ENCODE measurements at regions not wholly inside any gene's neighbourhood (a gene's known extent, or its start where the extent isn't known, plus 50 kb on each side); places are given as distances from the start of the nearest gene placed in this dataset.
"Not testable (repeated sequence)": the region's sequence is repeated elsewhere in the genome, so short reads cannot be mapped to it uniquely, and the experiment has no call there.

GRCh38 chr5:23893561-23893960 is 386.2 kb downstream of the PRDM9 start:
- no peak overlapping the region for H4K91ac ChIP-seq (ENCODE audit: low read depth, low read length, poor library complexity)
- H2AFZ ChIP-seq (ENCODE audit: low read length), result no peak overlapping the region
- no peak overlapping the region for H3K27ac ChIP-seq (replicated peaks; ENCODE audit: low read length)
- H3K9me3 ChIP-seq (replicated peaks in 1 of 2; ENCODE audit: control insufficient read depth in 2 of 2, insufficient read depth in 1 of 2, low read depth in 1 of 2, low read length in 2 of 2), result no peaks in the 10 kb centered on the region
- H4K8ac ChIP-seq (ENCODE audit: low read depth, low read length), result no peak overlapping the region
- no peak overlapping the region for H2BK12ac ChIP-seq (ENCODE audit: low read length)
- H3K23ac ChIP-seq (ENCODE audit: low read depth, low read length, poor library complexity), result no peak overlapping the region
- no peak overlapping the region for H2BK15ac ChIP-seq (ENCODE audit: low read length)
- H3K4ac ChIP-seq (ENCODE audit: low read length), result no peak overlapping the region
- H3K9ac ChIP-seq (ENCODE audit: low read depth, low read length, poor library complexity), result no peak overlapping the region
- no peak for DNase-seq (ENCODE audit: low spot score)
- H3K14ac ChIP-seq (ENCODE audit: low read length), result no peak overlapping the region
- no peaks in the 10 kb centered on the region for H3K36me3 ChIP-seq (replicated peaks in 1 of 2; ENCODE audit: control insufficient read depth in 2 of 2, insufficient read depth in 2 of 2, low read length in 2 of 2)
- no peaks in the 10 kb centered on the region for H3K4me1 ChIP-seq (ENCODE audit: control insufficient read depth in 2 of 2, insufficient read depth in 1 of 2, low read depth in 1 of 2, low read length in 2 of 2)
- H3K4me3 ChIP-seq (ENCODE audit: low read length in 2 of 2), result no peak overlapping the region
- no peak overlapping the region for H2BK120ac ChIP-seq (ENCODE audit: low read depth, low read length)
- no peaks in the 10 kb centered on the region for H3K79me1 ChIP-seq (ENCODE audit: low read depth, low read length)
- no peak overlapping the region for H3K18ac ChIP-seq (ENCODE audit: low read length)
- WGBS, 2 donors (ENCODE audit: extremely low coverage in 2 of 2, insufficient read length in 2 of 2, insufficient replicate concordance in 1 of 2), result no CpG with 5 or more reads among the region's 5 CpGs
- no peak overlapping the region for H3K4me2 ChIP-seq (ENCODE audit: insufficient read depth, low read length, poor library complexity, severe bottlenecking)
- H2AK5ac ChIP-seq (ENCODE audit: low read depth, low read length), result no peak overlapping the region
- no peak overlapping the region for H2BK5ac ChIP-seq (ENCODE audit: low read length)
- H3K27me3 ChIP-seq (ENCODE audit: control insufficient read depth in 3 of 3, insufficient read depth in 3 of 3, low read depth in 1 of 3, low read length in 3 of 3), result no peaks in the 10 kb centered on the region

- no peak overlapping the region for H3K4ac ChIP-seq (ENCODE audit: low read length)
- H3K14ac ChIP-seq (ENCODE audit: low read length), result no peak overlapping the region
Observed at GRCh38 chr5:23895614-23896013, 388.2 kb downstream of the PRDM9 start.

DNA sequence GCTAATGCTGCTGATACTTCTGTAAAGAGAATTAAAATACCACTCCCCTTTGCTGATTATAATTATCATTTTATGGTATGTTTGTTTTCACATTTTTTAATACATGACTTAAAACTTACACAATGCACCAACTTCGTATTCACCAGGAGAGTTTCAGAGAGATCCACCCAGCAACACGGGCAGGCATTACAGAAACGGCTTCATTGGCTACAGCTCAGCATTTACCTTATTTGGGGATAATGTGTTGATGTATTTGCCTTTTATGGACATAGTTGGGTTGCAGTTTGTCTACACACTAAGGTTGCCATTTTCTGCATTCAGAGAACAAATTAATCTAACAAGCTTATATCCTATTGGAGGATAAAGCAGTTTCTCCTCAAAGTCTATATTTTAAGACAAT is 423.6 kb downstream of the PRDM9 start:
- Histone ChIP-seq H2BK15ac (ENCODE audit: low read length) (no peak overlapping the region), H3K27ac (replicated peaks; ENCODE audit: low read length) (no peak overlapping the region), H4K8ac (ENCODE audit: low read depth, low read length) (no peak overlapping the region), H2AK5ac (ENCODE audit: low read depth, low read length) (no peak overlapping the region), H3K27me3 (ENCODE audit: control insufficient read depth in 3 of 3, insufficient read depth in 3 of 3, low read depth in 1 of 3, low read length in 3 of 3) (no peaks in the 10 kb centered on the region), H3K9ac (ENCODE audit: low read depth, low read length, poor library complexity) (no peak overlapping the region), H3K9me3 (replicated peaks in 1 of 2; ENCODE audit: control insufficient read depth in 2 of 2, insufficient read depth in 1 of 2, low read depth in 1 of 2, low read length in 2 of 2) (no peaks in the 10 kb centered on the region), H2BK5ac (ENCODE audit: low read length) (no peak overlapping the region), H3K14ac (ENCODE audit: low read length) (no peak overlapping the region), H4K91ac (ENCODE audit: low read depth, low read length, poor library complexity) (no peak overlapping the region), H3K18ac (ENCODE audit: low read length) (no peak overlapping the region), H3K4ac (ENCODE audit: low read length) (no peak overlapping the region), H2BK12ac (ENCODE audit: low read length) (no peak overlapping the region), H3K4me2 (ENCODE audit: insufficient read depth, low read length, poor library complexity, severe bottlenecking) (no peak overlapping the region), H3K23ac (ENCODE audit: low read depth, low read length, poor library complexity) (no peak overlapping the region), H3K79me1 (ENCODE audit: low read depth, low read length) (no peaks in the 10 kb centered on the region), H3K4me3 (ENCODE audit: low read length in 2 of 2) (no peak overlapping the region), H3K4me1 (ENCODE audit: control insufficient read depth in 2 of 2, insufficient read depth in 1 of 2, low read depth in 1 of 2, low read length in 2 of 2) (no peaks in the 10 kb centered on the region), H2BK120ac (ENCODE audit: low read depth, low read length) (no peak overlapping the region), H2AFZ (ENCODE audit: low read length) (no peak overlapping the region), H3K36me3 (replicated peaks in 1 of 2; ENCODE audit: control insufficient read depth in 2 of 2, insufficient read depth in 2 of 2, low read length in 2 of 2) (no peaks in the 10 kb centered on the region)
- no peak for DNase-seq (ENCODE audit: low spot score)
- WGBS, 2 donors (ENCODE audit: extremely low coverage in 2 of 2, insufficient read length in 2 of 2, insufficient replicate concordance in 1 of 2), result no CpG with 5 or more reads among the region's 3 CpGs

More at GRCh38 chr5:23895614-23896013, 388.2 kb downstream of the PRDM9 start:
- no peak overlapping the region for H3K4me3 ChIP-seq (ENCODE audit: low read length in 2 of 2)
- H3K9ac ChIP-seq (ENCODE audit: low read depth, low read length, poor library complexity), result no peak overlapping the region
- H2BK5ac ChIP-seq (ENCODE audit: low read length), result no peak overlapping the region
- no peak overlapping the region for H4K91ac ChIP-seq (ENCODE audit: low read depth, low read length, poor library complexity)
- no peak overlapping the region for H2AFZ ChIP-seq (ENCODE audit: low read length)
- H3K27me3 ChIP-seq (ENCODE audit: control insufficient read depth in 3 of 3, insufficient read depth in 3 of 3, low read depth in 1 of 3, low read length in 3 of 3), result no peaks in the 10 kb centered on the region
- H3K36me3 ChIP-seq (replicated peaks in 1 of 2; ENCODE audit: control insufficient read depth in 2 of 2, insufficient read depth in 2 of 2, low read length in 2 of 2), result no peaks in the 10 kb centered on the region
- no peak for DNase-seq (ENCODE audit: low spot score)
- H3K23ac ChIP-seq (ENCODE audit: low read depth, low read length, poor library complexity), result no peak overlapping the region
- no peak overlapping the region for H3K18ac ChIP-seq (ENCODE audit: low read length)
- no peak overlapping the region for H3K4me2 ChIP-seq (ENCODE audit: insufficient read depth, low read length, poor library complexity, severe bottlenecking)
- WGBS, 2 donors (ENCODE audit: extremely low coverage in 2 of 2, insufficient read length in 2 of 2, insufficient replicate concordance in 1 of 2), result no CpG with 5 or more reads among the region's 4 CpGs
- no peak overlapping the region for H2AK5ac ChIP-seq (ENCODE audit: low read depth, low read length)
- no peak overlapping the region for H2BK15ac ChIP-seq (ENCODE audit: low read length)
- no peak overlapping the region for H4K8ac ChIP-seq (ENCODE audit: low read depth, low read length)
- H3K27ac ChIP-seq (replicated peaks; ENCODE audit: low read length), result no peak overlapping the region
- no peak overlapping the region for H2BK120ac ChIP-seq (ENCODE audit: low read depth, low read length)
- H2BK12ac ChIP-seq (ENCODE audit: low read length), result no peak overlapping the region
- H3K4me1 ChIP-seq (ENCODE audit: control insufficient read depth in 2 of 2, insufficient read depth in 1 of 2, low read depth in 1 of 2, low read length in 2 of 2), result no peaks in the 10 kb centered on the region
- no peaks in the 10 kb centered on the region for H3K9me3 ChIP-seq (replicated peaks in 1 of 2; ENCODE audit: control insufficient read depth in 2 of 2, insufficient read depth in 1 of 2, low read depth in 1 of 2, low read length in 2 of 2)
- H3K79me1 ChIP-seq (ENCODE audit: low read depth, low read length), result no peaks in the 10 kb centered on the region

- H3K4me3 ChIP-seq (ENCODE audit: low read length in 2 of 2); H4K8ac ChIP-seq (ENCODE audit: low read depth, low read length); H3K9ac ChIP-seq (ENCODE audit: low read depth, low read length, poor library complexity); H3K4me2 ChIP-seq (ENCODE audit: insufficient read depth, low read length, poor library complexity, severe bottlenecking); H2AK5ac ChIP-seq (ENCODE audit: low read depth, low read length); H2BK5ac ChIP-seq (ENCODE audit: low read length); H3K9me3 ChIP-seq (replicated peaks in 1 of 2; ENCODE audit: control insufficient read depth in 2 of 2, insufficient read depth in 1 of 2, low read depth in 1 of 2, low read length in 2 of 2); H2BK120ac ChIP-seq (ENCODE audit: low read depth, low read length); H3K27me3 ChIP-seq (ENCODE audit: control insufficient read depth in 3 of 3, insufficient read depth in 3 of 3, low read depth in 1 of 3, low read length in 3 of 3); H3K18ac ChIP-seq (ENCODE audit: low read length); H3K14ac ChIP-seq (ENCODE audit: low read length); H3K36me3 ChIP-seq (replicated peaks in 1 of 2; ENCODE audit: control insufficient read depth in 2 of 2, insufficient read depth in 2 of 2, low read length in 2 of 2); H3K4me1 ChIP-seq (ENCODE audit: control insufficient read depth in 2 of 2, insufficient read depth in 1 of 2, low read depth in 1 of 2, low read length in 2 of 2); DNase-seq (ENCODE audit: low spot score); H2AFZ ChIP-seq (ENCODE audit: low read length); H3K4ac ChIP-seq (ENCODE audit: low read length); H3K23ac ChIP-seq (ENCODE audit: low read depth, low read length, poor library complexity); H3K27ac ChIP-seq (replicated peaks; ENCODE audit: low read length); H2BK15ac ChIP-seq (ENCODE audit: low read length); H2BK12ac ChIP-seq (ENCODE audit: low read length); H3K79me1 ChIP-seq (ENCODE audit: low read depth, low read length); H4K91ac ChIP-seq (ENCODE audit: low read depth, low read length, poor library complexity): not testable (repeated sequence)
- WGBS, 2 donors (ENCODE audit: extremely low coverage in 2 of 2, insufficient read length in 2 of 2, insufficient replicate concordance in 1 of 2), result no CpG with 5 or more reads among the region's 47 CpGs
Observed at GRCh38 chr5:23951261-23951928, 444.0 kb downstream of the PRDM9 start.
